ENCODE measurements at regions not wholly inside any gene's neighbourhood (a gene's known extent, or its start where the extent isn't known, plus 50 kb on each side); places are given as distances from the start of the nearest gene placed in this dataset.
"Not testable (repeated sequence)": the region's sequence is repeated elsewhere in the genome, so short reads cannot be mapped to it uniquely, and the experiment has no call there.

DNA sequence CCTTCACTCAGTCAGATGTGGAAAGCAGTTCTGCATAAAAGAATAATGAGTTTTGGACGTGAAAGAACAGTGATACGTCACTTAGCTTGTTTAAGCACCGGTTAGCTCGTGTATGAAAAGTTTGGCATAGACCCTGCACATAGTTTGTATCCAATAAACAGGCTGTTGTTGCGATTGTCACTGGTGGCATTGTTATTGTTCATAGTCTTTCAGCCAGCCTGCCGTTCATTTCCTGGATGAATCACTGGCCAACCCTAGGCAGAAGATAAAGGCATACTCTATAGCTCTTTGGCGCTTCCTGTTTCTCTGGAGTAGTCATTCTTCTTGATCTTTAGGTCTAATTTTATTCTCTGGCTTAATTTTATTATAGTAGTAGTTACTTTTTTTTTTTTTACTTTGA, 57.8 kb upstream of the ANKRD30A start:
- DNase-seq: no peak

DNA sequence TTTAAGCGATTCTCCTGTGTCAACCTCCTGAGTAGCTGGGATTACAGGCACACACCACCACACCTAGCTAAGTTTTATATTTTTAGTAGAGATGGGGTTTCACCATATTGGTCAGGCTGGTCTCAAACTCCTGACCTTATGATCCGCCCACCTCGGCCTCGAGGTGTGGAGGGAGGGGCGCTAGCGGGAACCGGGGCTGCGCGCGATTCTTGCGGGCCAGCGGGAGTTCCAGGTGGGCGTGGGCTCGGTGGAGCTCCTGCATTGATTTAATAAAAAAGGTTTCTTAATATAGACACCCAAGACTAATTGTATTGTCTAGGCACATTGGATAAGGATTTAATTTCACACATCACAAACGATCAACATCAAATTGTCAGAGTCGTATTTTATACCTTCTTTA, 63.1 kb upstream of the ANKRD30A start:
- not testable (repeated sequence) for DNase-seq

DNA sequence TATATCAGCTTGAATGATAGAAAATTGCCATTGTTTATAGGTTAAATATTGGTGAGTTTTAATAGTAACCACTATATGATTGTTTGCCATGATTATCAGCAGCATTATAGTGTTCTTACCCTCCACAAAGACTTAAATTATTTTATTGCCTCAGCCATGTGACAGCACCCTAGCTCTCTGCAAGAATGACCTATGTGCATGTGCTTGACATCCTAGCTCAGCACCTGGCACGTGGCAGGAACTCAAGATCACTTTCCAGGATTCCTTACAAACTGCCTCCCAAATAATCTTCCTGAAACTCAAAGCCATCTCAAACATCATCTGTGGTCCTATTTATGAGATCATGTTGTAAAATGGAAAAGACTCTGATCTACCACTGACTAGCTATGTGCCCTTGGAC, 68.1 kb upstream of the ANKRD30A start:
- DNase-seq: no peak

DNA sequence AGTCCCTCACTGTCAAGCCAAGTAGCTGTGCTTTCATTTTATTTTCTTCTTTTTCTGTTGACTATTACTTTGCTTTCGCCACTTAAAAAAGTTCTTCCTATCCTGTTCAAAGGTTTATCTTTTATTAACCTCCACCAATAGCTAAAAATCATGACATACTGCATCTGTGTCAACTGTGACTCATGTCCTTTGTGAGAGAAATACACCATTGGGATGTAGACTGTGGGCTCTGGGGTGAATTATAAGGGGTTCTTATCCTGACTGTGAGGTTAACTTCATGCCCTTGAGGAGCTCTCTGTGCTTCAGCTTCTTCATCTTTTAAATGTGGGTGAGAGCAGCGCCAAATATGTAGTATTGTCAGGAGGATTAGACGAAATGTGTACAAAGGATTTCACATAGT, 71.9 kb upstream of the ANKRD30A start:
- no peak for DNase-seq

DNA sequence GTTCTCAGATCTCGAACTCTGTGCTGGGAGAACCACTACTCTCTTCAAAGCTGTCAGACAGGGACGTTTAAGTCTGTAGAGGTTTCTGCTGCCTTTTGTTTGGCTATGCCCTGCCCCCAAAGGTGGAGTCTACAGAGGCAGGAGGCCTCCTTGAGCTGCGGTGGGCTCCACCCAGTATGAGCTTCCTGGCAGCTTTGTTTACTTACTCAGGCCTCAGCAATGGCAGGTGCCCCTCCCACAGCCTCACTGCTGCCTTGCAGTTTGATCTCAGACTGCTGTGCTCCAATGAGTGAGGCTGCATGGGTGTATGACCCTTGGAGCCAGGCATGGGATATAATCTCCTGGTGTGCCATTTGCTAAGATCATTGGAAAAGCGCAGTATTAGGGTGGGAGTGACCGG, 75.4 kb upstream of the ANKRD30A start:
- not testable (repeated sequence) for DNase-seq

DNA sequence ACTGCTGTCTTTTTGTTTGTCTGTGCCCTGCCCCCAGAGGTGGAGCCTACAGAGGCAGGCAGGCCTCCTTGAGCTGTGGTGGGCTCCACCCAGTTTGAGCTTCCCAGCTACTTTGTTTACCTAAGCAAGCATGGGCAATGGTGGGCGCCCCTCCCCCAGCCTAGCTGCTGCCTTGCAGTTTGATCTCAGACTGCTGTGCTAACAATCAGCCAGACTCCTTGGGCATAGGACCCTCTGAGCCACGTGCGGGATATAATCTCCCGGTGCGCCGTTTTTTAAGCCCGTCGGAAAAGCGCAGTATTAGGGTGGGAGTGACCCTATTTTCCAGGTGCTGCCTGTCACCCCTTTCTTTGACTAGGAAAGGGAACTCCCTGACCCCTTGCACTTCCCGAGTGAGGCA, 81.1 kb upstream of the ANKRD30A start:
- DNase-seq: not testable (repeated sequence)

DNA sequence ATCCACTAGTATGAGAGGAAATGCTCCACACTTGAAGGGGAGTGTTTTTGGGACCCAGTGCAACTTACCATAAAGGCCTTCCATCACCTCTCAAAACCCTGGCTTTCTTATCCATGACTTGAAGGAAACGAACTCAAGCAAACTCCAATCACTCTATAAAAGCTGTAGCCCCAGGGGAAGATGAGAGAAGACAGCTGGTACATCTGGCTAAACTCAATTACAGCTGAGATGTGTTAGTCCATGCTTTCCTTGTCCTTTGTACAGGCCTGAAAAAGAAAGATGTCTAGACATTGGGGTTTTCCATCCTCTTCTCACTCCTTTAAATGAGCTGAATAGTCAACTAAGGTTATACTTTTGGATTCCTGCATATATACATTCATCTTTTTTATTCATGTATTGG, 89.5 kb upstream of the ANKRD30A start:
- no peak for DNase-seq

DNA sequence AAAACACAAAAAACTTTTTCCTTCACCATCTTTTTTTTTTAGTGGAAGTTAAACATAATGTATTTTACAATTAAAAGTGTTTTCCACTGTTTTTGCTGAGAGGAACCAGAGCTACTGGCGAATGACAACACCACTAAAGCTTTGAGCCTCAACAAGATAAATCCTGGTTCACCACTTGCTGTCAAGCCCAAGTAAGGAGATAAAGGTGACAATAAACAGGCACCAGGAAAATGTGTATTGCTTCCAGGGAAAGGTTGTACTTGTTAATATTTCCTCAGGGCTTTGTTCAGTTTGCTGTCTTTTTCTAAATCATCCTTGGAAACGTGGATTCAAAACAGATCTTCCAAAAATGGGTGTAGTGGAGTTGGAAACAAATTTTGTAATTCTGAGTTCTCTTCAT, 109.9 kb upstream of the ANKRD30A start:
- DNase-seq: no peak

DNA sequence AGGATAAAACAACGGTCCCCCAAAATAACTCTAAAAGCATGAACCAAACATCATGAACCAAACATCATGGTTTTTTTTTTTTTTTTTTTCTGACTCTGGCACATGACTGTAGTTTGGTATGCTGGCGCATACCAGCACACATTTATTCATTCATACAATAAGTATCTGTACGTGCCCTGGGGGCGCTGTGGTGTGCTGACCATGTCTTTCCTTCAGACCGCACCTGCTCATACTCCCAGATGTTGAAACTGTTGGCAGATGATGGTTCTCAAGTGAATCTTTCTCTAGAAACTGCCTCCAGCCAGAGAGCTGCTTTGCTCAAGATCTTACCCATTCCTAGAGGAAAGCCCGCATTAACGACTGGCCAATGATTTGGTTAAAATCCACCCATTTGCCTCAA, 114.7 kb upstream of the ANKRD30A start:
- no peak for DNase-seq

DNA sequence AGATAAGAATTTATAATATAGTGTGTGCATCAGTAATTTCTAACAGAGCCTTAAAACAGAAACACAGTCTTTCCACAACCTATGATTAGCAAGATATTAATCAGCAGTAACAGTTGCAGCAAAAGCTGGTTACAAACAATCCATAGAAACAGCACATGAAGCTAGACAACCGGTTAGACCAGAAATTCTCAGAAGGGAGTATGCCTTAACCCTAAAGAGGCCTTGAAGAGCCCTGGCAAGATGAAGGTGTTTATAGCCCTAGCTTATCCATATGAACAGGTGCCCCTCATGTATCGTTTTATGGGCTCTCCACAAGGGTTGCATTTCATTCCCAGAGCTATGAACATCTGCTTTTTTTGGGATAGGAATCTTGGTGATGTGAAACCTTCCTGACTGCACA, 117.1 kb upstream of the ANKRD30A start:
- DNase-seq: not testable (repeated sequence)

DNA sequence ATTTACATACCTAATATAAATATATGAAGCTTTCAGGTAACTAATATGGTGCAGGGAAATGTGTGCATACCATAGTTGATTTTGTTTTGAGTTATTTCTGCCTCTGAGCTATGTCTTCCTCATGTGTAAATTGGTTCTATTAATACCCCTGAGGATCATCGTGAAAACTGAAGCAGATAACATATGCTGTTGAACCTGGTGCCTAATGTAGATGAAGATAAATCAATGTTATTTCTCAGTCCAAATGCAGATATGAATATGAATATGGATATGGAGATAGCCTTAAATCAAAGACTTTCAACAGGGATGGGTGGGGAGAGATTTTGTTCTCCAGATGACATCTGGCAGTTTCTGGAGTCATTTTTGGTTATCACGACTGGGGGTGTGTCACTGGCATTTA, 122.3 kb upstream of the ANKRD30A start:
- DNase-seq: no peak

DNA sequence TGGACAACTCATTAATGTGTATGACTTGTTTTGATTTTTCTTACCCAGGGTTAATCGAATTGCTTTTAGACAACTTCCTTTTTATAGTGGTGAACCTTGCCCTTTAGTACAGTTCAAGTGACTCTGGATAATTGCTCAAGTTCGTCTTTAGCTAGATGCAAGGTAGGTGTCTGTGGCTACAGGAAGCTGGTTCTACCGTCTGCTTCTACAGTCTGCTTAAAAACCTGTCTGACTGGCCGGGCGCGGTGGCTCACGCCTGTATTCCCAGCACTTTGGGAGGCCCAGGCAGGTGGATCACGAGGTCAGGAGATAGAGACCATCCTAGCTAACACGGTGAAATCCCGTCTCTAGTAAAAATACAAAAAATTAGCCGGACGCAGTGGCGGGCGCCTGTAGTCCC, 129.6 kb upstream of the ANKRD30A start:
- not testable (repeated sequence) for DNase-seq

DNA sequence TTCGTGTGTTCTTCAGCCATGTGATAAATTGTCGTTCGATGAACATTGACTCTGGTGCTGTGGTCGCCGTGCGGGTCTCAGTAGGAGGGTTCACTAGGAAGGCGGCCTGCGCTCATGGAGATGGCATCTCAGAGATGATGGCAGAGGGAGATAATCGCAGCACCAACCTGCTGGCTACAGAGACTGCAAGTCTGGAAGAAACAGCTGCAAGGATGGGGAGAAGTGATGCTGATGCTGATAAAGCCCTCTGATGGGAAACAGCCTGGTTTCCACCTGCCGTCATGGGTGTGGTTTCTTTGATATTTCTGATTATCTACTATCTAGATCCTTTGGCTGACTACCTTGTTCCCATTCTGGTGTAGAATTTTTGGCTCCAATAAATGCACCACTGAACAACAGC, 130.5 kb upstream of the ANKRD30A start:
- DNase-seq: no peak

DNA sequence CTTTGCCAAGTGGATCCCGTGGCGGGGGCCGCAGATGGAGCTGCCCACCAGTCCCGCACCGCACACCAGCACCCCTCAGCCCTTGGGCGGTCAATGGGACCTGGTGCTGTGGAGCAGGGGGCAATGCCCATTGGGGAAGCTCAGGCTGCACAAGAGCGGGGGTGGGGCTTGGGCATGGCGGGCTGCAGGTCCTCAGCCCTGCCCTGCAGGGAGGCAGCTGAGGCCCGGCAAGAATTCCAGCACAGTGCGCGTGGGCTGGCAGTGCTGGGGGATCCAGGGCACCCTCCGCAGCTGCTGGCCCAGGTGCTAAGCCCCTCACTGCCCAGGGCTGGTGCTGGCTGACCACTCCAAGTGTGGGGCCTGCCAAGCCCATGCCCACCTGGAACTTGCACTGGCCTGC, 136.2 kb upstream of the ANKRD30A start:
- no peak for DNase-seq

DNA sequence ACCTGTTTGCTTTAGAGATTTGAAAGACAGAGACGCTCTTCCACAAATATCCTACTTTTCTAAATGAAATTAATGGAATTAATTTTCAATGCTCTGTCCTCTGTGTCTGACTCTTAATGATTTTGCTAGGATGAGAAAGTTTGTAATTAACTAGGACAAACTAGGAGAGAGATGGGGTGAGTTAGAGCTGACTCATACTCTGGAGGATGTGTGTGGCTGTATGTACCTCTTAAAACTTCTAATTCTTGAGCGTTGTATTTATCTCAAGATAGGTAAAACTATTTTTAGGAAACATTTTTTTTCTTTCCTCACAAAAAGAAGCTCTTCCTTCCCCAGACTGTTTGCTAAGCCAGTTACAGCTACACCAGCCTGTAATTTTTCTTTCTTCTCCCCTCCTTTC, 178.8 kb upstream of the ANKRD30A start:
- DNase-seq: no peak

DNA sequence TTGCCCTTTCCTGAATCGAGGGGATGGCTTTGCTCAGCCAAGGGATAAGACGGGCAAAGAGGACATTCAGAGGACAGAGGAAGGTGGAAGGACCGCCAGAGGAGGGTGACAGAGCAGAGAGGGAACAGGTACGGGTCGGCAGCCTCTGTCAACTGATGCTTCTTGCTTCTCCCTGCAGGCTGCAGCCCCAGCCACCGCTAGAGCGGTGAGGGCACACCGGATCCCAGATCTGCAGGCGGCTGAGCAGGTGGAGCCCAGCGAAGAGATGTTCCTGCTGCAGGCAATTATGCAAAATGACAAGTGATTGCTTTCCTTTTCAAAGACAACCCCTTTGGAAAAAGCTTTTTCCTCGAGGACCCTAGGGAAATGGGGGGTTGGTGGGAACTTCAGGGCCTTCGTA, 181.9 kb upstream of the ANKRD30A start:
- no peak for DNase-seq

DNA sequence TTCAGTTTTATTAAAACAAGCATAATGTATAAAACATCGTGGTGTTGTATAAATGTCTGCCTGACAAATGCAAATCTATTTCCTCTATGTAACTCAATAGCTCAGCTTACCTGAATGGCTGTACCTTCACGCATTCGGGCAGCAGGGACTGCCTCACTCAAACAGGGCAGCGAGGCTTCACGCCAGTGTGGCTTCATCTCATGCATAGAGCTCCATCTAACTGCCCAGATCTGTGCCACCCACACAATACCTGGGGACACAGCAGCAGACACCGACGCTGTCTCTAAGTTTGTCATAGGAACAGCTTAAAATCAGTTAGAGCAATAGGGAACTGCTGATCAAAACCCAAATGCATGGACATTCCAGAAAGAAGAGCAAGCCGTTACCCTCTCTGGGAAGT, 182.8 kb upstream of the ANKRD30A start:
- no peak for DNase-seq

DNA sequence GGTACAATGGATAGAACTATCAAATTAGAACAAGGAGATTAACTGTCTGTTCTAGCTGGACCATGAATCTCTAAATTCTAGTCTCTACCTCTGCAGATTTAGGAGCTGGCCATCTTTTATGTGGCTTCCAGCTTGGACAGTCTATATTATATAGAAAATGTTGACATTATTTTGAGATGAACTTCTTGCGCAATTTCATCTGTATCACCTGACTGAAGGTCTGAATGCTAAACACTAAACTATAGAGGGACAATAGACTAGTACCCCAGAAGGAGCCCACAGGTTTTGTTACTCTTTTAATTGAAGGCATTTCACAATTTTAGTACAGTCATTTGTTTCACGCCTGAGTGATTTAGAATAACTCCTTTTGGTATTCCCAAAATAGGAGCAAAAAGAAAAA, 222.4 kb upstream of the ANKRD30A start:
- DNase-seq: no peak

DNA sequence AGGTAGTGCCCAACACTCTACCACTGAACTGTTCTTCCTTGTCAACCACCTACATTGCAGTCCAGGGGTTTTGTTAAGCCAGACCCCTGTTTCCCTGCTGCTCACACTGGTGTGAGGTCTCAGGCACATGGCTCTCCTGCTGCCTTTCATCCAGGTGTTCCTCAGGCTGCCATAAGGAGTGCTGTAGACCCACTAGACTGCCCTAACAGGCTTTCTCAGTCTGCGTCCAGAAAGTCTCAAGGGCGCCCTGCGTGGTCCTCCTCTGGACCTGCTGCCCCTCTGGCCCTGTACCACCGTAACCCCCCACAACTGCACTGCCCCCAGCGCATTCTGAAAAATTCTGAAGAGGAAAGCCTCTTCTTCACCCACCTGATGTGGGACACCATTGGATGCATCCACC, 225.7 kb upstream of the ANKRD30A start:
- DNase-seq: no peak

DNA sequence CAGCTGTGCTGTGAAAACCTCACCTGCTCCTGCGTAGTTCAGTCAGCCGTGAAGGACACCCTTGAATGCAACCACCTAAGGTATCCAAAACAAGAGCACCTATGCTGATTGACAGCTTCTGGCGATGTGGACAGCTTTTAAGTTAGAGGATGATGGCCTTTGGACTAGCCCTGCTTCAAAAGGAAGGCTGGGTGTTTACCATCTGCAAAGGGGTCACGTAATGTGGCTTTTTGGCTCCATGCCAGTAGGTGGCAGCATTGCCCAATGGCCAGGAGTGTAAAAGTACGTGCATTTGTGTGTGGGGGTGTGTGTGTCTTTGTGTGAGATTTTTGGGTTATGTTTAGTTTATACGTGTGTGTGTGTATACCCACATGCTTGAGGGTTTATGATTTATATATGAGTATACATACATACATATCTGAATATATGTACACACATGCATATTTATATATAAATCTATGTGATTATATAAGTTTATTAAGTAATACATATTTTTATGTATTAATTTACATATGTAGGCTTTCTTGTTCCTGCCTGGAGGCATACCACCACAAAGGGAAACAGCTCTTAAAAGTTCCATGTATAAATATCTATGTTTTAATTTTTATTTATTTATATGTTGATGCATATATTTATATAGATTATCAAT, 236.3 kb upstream of the ANKRD30A start:
- DNase-seq: peak in 16 of 51 donors; percentile 2 to 44 (median 10)

DNA sequence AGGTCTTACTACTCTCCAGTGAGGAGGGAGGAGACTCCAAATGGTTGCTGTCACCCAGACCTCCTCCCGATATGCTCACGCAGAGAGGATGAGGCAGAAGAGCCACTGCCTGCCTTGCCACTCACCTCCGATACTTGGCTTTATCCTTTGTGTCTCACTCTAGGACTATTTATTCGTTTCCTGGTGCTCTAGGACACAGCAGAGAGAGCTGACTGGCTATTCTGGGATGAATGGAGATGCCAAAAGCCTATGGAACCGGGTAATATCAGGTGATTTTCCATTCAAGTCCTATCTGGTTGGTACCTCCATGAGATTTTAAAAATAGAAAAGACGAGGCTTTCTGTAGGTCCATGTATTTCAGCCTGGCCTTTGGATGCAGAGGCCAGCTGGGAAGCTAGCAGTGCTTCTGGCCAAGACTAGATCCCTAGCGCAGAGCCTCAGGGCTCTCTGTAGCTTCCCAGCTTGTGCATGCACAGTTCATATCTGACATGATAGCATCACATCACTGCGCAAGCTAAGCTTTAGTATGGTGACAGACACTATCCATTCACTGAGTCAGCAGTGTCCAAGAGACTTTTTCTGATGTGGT, 239.0 kb upstream of the ANKRD30A start:
- no peak for DNase-seq

DNA sequence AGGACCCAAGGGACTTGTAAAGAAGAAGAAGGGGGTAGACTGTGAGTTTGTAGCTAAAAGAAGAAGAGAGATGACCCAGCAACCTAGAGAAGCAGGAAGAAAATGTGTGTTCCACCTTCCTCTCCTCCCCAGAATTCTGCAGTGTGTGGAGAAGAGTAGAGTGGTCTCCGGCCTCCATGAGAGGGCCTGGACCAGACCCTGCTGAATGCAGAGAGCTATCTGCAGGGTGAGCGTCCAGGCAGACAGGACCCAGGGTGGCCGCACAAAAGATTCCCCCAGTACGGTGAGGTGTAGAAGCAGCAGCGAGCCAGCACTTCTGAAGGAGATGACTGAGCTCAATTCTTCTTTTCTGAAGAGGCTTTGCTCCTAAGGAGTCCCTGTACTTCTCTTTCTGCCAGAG, 239.7 kb upstream of the ANKRD30A start:
- DNase-seq: no peak

DNA sequence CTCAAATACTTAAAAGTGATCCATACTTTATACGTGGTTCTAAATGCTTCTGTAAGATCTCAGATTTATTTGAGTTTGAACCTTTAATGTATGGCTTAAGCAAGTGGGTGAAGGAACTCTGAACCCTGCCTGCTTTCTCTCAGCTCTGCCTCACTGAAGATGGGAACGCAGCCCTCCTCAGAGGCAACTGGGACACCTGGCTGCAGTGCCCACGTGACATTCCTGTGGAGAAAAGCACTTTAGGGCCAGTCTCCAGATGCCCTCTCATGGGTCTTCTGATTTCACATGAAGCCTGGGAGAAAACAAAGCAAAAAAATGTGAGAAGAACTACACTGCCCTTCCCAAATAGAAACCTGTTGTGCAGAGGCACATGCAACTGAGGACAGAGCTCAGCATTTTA, 242.6 kb upstream of the ANKRD30A start:
- DNase-seq: no peak

DNA sequence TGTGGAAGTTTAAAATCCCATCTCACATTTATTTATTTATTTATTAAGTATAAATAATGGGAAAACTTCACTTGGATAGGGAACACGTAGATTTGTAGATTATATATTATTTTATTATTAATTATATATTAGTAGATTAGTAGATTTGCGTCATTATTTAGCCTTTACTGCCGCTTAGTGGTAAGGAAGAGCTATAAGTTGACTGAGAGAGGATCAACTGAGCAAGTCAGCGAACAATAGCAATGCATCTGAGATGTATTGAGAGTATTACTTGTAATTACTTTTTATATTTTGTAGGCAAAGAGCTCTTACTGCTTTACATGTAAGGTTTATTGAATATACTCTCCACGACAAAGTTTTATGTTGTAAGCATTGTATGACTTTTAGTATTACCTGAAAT, 244.5 kb upstream of the ANKRD30A start:
- DNase-seq: no peak

All from hypothalamus (tissue), 51 donors.